Kidney (tissue), 13 donors: ENCODE measurements at regions not wholly inside any gene's neighbourhood (a gene's known extent, or its start where the extent isn't known, plus 50 kb on each side); places are given as distances from the start of the nearest gene placed in this dataset.

Experiments used
- DNase-seq, 5 donors: peaks; one replicate each; pipeline ENCODE4 v3.0.0-alpha.2; 2013 to 2020
- FAIRE-seq: peaks from 2 replicates; lab custom pipeline; 2012; peaks lifted over from hg19 to GRCh38; lab: Jason Lieb, UNC
- H3K27ac ChIP-seq, 2 donors: one replicate each; pipeline ENCODE4 v1.7.0; 2013; ENCODE audit warnings: low read depth in 2 of 2, low read length in 2 of 2, inconsistent platforms in 1 of 2
- H3K27me3 ChIP-seq: one replicate; pipeline ENCODE4 v1.7.1; 2013; ENCODE audit warnings: low read length, inconsistent platforms; ENCODE audit not compliant: control insufficient read depth, insufficient read depth
- H3K36me3 ChIP-seq, 3 donors: one replicate each; pipeline versions ENCODE4 v1.7.0 to v1.7.1; 2013; ENCODE audit warnings: low read length in 3 of 3, control low read depth in 1 of 3, inconsistent platforms in 1 of 3; ENCODE audit not compliant: insufficient read depth in 3 of 3, control insufficient read depth in 2 of 3
- H3K4me1 ChIP-seq, 3 donors: one replicate each; pipeline versions ENCODE4 v1.7.0 to v1.7.1; 2013; ENCODE audit warnings: low read length in 3 of 3, inconsistent platforms in 1 of 3, low read depth in 1 of 3; ENCODE audit not compliant: control insufficient read depth in 2 of 3, insufficient read depth in 2 of 3
- H3K4me3 ChIP-seq, 3 donors: one replicate each; pipeline versions ENCODE4 v1.7.0 to v1.8.1; 2013; ENCODE audit warnings: low read length in 3 of 3, control low read depth in 1 of 3, inconsistent platforms in 1 of 3
- H3K9ac ChIP-seq, 3 donors: one replicate each; pipeline versions ENCODE4 v1.7.0 to v1.7.1; 2013; ENCODE audit warnings: low read length in 3 of 3, control low read depth in 1 of 3, inconsistent platforms in 1 of 3
- H3K9me3 ChIP-seq, 3 donors: one replicate each; pipeline versions ENCODE4 v1.7.0 to v1.7.1; 2013; ENCODE audit warnings: low read length in 3 of 3, control low read depth in 1 of 3, inconsistent platforms in 1 of 3; ENCODE audit not compliant: control insufficient read depth in 2 of 3, insufficient read depth in 1 of 3
- CTCF ChIP-seq: IDR thresholded peaks from 3 replicates; pipeline ENCODE4 v1.5.1; 2012; ENCODE audit warnings: mild to moderate bottlenecking, moderate library complexity, borderline replicate concordance; ENCODE audit not compliant: insufficient read depth; ENCODE audit errors: extremely low read depth
- intact Hi-C: fragments of 100-400 bp; cut with DNase I; formaldehyde crosslinking; loops from one replicate; pipeline ENCODE4 v1.11.1; 2022
- donor health status: control.
- donor health status: control.
- donor health status: control.
- donor health status: control.
- donor health status: control.
- donor health status: DM: yes; HTN: yes; CAD: no.
- donor health status: Normal renal cell carcinoma (clear cell type).

- Histone ChIP-seq H3K4me1 (no peaks in the 10 kb centered on the region), H3K27me3 (no peaks in the 10 kb centered on the region), H3K36me3 (no peaks in the 10 kb centered on the region), H3K9ac (no peak overlapping the region), H3K4me3 (no peak overlapping the region), H3K9me3 (no peaks in the 10 kb centered on the region), H3K27ac (no peak overlapping the region)
- no peak for TF ChIP-seq CTCF
- FAIRE-seq (no peak), DNase-seq (no peak)
- intact Hi-C loops = no loop called here
These were observed 131.9 kb downstream of the DAD1 start for GRCh38 chr14:22456998-22457594.

- intact Hi-C loops = no loop called here
- Histone ChIP-seq H3K27me3 (no peaks in the 10 kb centered on the region), H3K4me3 (no peak overlapping the region), H3K27ac (no peak overlapping the region), H3K9me3 (no peaks in the 10 kb centered on the region), H3K9ac (no peak overlapping the region), H3K4me1 (no peaks in the 10 kb centered on the region), H3K36me3 (no peaks in the 10 kb centered on the region)
- FAIRE-seq (no peak), DNase-seq (no peak)
- no peak for TF ChIP-seq CTCF
These were observed 132.6 kb downstream of the DAD1 start for GRCh38 chr14:22456421-22456820.

- DNase-seq (no peak), FAIRE-seq (no peak)
- Histone ChIP-seq H3K4me1 (no peaks in the 10 kb centered on the region), H3K4me3 (no peak overlapping the region), H3K36me3 (no peaks in the 10 kb centered on the region), H3K27me3 (no peaks in the 10 kb centered on the region), H3K27ac (no peak overlapping the region), H3K9me3 (no peaks in the 10 kb centered on the region), H3K9ac (no peak overlapping the region)
- intact Hi-C loops = no loop called here
- no peak for TF ChIP-seq CTCF
These were observed 136.7 kb downstream of the DAD1 start for GRCh38 chr14:22452330-22452729.

GRCh38 chr14:22450266-22450665, 138.8 kb downstream of the DAD1 start:
- Histone ChIP-seq H3K4me3 (no peak overlapping the region), H3K4me1 (no peaks in the 10 kb centered on the region), H3K27ac (no peak overlapping the region), H3K9me3 (no peaks in the 10 kb centered on the region), H3K36me3 (no peaks in the 10 kb centered on the region), H3K27me3 (no peaks in the 10 kb centered on the region), H3K9ac (no peak overlapping the region)
- intact Hi-C loops = no loop called here
- TF ChIP-seq CTCF = no peak
- FAIRE-seq = no peak
- DNase-seq = no peak
